SK-N-SH treated with all-trans-retinoic acid at 6 μM for 48 hours (cell line): ENCODE measurements at regions not wholly inside any gene's neighbourhood (a gene's known extent, or its start where the extent isn't known, plus 50 kb on each side); places are given as distances from the start of the nearest gene placed in this dataset.

Source experiments
- ATAC-seq: fragments of 200-7000 bp; cut with Tn5 transposase; 3 replicates; pipeline ENCODE4 v1.9.1; 2020; ENCODE audit warnings: mild to moderate bottlenecking, moderate library complexity
- ARNTL ChIP-seq: fragments of 450-650 bp; formaldehyde crosslinking; IDR thresholded peaks from 2 replicates; pipeline ENCODE4 v1.5.0; 2020; ENCODE audit warnings: low read depth, mild to moderate bottlenecking, moderate library complexity, borderline replicate concordance
- BACH2 ChIP-seq: fragments of 250-450 bp; sonication (Bioruptor Pico); IDR thresholded peaks from 2 replicates; pipeline ENCODE4 v1.9.0; 2021; ENCODE audit warnings: mild to moderate bottlenecking, borderline replicate concordance
- CSDC2 ChIP-seq: fragments of 250-450 bp; sonication (Bioruptor Pico); IDR thresholded peaks from 2 replicates; pipeline ENCODE4 v1.5.0; 2020; ENCODE audit warnings: mild to moderate bottlenecking, moderate library complexity
- ESRRG ChIP-seq: fragments of 250-450 bp; sonication (Bioruptor Pico); IDR thresholded peaks from 2 replicates; pipeline ENCODE4 v1.6.1; 2021; ENCODE audit warnings: mild to moderate bottlenecking
- GLIS3 ChIP-seq: fragments of 250-450 bp; sonication (Bioruptor Pico); IDR thresholded peaks from 2 replicates; pipeline ENCODE4 v1.5.0; 2020; ENCODE audit warnings: mild to moderate bottlenecking, moderate library complexity
- ISL1 ChIP-seq: fragments of 250-450 bp; sonication (Bioruptor Pico); IDR thresholded peaks from 2 replicates; pipeline ENCODE4 v2.1.2; 2022; ENCODE audit warnings: mild to moderate bottlenecking, moderate library complexity
- OSR1 ChIP-seq: fragments of 250-450 bp; sonication (Bioruptor Pico); IDR thresholded peaks from 2 replicates; pipeline ENCODE4 v1.8.0; 2022; ENCODE audit warnings: moderate library complexity, mild to moderate bottlenecking, inconsistent platforms
- PPARA ChIP-seq: fragments of 250-450 bp; sonication (Bioruptor Pico); IDR thresholded peaks from 2 replicates; pipeline ENCODE4 v1.5.0; 2020; ENCODE audit warnings: mild to moderate bottlenecking, borderline replicate concordance
- SNAI2 ChIP-seq: fragments of 250-450 bp; sonication (Bioruptor Pico); IDR thresholded peaks from 2 replicates; pipeline ENCODE4 v1.5.0; 2020; ENCODE audit warnings: mild to moderate bottlenecking, moderate library complexity
- TCF4 ChIP-seq: fragments of 250-450 bp; sonication (Bioruptor Pico); IDR thresholded peaks from 2 replicates; pipeline ENCODE4 v1.8.0; 2021; ENCODE audit warnings: mild to moderate bottlenecking, moderate library complexity, borderline replicate concordance
- TOX ChIP-seq: fragments of 250-450 bp; sonication (Bioruptor Pico); IDR thresholded peaks from 2 replicates; pipeline ENCODE4 v1.8.0; 2021; ENCODE audit warnings: mild to moderate bottlenecking, moderate library complexity, borderline replicate concordance
- ZFP3 ChIP-seq: fragments of 250-450 bp; sonication (Bioruptor Pico); IDR thresholded peaks from 2 replicates; pipeline ENCODE4 v1.5.0; 2020; ENCODE audit warnings: mild to moderate bottlenecking, moderate library complexity
- ZFP30 ChIP-seq: fragments of 450-650 bp; formaldehyde crosslinking; IDR thresholded peaks from 2 replicates; pipeline ENCODE4 v1.5.0; 2022; ENCODE audit warnings: mild to moderate bottlenecking, moderate library complexity
- ZNF565 ChIP-seq: fragments of 450-650 bp; formaldehyde crosslinking; conservative IDR thresholded peaks from 2 replicates; pipeline ENCODE4 v1.5.0; 2020; ENCODE audit warnings: low read depth, mild to moderate bottlenecking, moderate library complexity
- ZNF70 ChIP-seq: fragments of 450-650 bp; formaldehyde crosslinking; IDR thresholded peaks from 2 replicates; pipeline ENCODE4 v1.5.0; 2020; ENCODE audit warnings: mild to moderate bottlenecking, moderate library complexity
- ZNF8 ChIP-seq: fragments of 450-650 bp; formaldehyde crosslinking; IDR thresholded peaks from 2 replicates; pipeline ENCODE4 v1.5.0; 2020; ENCODE audit warnings: mild to moderate bottlenecking, moderate library complexity
- TF ChIP-seq, protein P1 (sequence below): fragments of 250-450 bp; sonication (Bioruptor Pico); IDR thresholded peaks from 2 replicates; pipeline ENCODE4 v1.5.1; 2021; ENCODE audit warnings: mild to moderate bottlenecking, moderate library complexity
- TF ChIP-seq, protein P2 (sequence below): fragments of 250-450 bp; sonication (Bioruptor Pico); IDR thresholded peaks from 2 replicates; pipeline ENCODE4 v1.8.0; 2020; ENCODE audit warnings: mild to moderate bottlenecking, moderate library complexity, borderline replicate concordance
- TF ChIP-seq, protein P3 (sequence below): fragments of 250-450 bp; sonication (Bioruptor Pico); IDR thresholded peaks from 2 replicates; pipeline ENCODE4 v1.5.0; 2020; ENCODE audit warnings: mild to moderate bottlenecking, moderate library complexity
- TF ChIP-seq, protein P4 (sequence below): fragments of 250-450 bp; sonication (Bioruptor Pico); IDR thresholded peaks from 2 replicates; pipeline ENCODE4 v1.5.1; 2020; ENCODE audit warnings: low read depth, mild to moderate bottlenecking, moderate library complexity
- TF ChIP-seq, protein P5 (sequence below): fragments of 250-450 bp; sonication (Bioruptor Pico); IDR thresholded peaks from 2 replicates; pipeline ENCODE4 v1.8.0; 2021; ENCODE audit warnings: low read depth, mild to moderate bottlenecking, moderate library complexity, borderline replicate concordance

DNA sequence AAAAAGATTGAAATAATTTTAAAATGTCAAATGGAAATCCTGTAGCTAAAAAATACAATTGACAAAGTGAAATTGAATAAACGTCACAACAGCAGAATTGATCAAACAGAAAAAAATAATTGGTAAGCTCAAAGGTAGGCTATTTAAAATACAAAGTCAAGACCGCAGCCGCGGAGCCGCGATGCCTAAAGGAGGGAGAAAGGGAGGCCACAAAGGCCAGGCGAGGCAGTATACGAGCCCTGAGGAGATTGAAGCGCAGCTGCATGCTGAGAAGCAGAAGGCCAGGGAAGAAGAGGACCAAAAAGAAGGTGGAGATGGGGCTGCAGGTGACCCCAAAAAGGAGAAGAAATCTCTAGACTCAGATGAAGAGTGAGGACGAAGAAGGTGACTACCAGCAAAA lies 1068.5 kb upstream of the COX7C start:
- no peak for ATAC-seq
- TF ChIP-seq, protein P1, sequence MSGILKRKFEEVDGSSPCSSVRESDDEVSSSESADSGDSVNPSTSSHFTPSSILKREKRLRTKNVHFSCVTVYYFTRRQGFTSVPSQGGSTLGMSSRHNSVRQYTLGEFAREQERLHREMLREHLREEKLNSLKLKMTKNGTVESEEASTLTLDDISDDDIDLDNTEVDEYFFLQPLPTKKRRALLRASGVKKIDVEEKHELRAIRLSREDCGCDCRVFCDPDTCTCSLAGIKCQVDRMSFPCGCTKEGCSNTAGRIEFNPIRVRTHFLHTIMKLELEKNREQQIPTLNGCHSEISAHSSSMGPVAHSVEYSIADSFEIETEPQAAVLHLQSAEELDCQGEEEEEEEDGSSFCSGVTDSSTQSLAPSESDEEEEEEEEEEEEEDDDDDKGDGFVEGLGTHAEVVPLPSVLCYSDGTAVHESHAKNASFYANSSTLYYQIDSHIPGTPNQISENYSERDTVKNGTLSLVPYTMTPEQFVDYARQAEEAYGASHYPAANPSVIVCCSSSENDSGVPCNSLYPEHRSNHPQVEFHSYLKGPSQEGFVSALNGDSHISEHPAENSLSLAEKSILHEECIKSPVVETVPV (CRISPR knock-in tag), result no peak
- TF ChIP-seq, protein P2, sequence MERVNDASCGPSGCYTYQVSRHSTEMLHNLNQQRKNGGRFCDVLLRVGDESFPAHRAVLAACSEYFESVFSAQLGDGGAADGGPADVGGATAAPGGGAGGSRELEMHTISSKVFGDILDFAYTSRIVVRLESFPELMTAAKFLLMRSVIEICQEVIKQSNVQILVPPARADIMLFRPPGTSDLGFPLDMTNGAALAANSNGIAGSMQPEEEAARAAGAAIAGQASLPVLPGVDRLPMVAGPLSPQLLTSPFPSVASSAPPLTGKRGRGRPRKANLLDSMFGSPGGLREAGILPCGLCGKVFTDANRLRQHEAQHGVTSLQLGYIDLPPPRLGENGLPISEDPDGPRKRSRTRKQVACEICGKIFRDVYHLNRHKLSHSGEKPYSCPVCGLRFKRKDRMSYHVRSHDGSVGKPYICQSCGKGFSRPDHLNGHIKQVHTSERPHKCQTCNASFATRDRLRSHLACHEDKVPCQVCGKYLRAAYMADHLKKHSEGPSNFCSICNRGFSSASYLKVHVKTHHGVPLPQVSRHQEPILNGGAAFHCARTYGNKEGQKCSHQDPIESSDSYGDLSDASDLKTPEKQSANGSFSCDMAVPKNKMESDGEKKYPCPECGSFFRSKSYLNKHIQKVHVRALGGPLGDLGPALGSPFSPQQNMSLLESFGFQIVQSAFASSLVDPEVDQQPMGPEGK, result no peak
- TF ChIP-seq TOX (no peak), PPARA (no peak), ZNF565 (no peak), ZFP3 (CRISPR knock-in tag) (no peak), CSDC2 (CRISPR knock-in tag) (no peak), ZNF70 (CRISPR knock-in tag) (no peak), ZNF8 (CRISPR knock-in tag) (no peak), TCF4 (CRISPR knock-in tag) (no peak)
- TF ChIP-seq, protein P3, sequence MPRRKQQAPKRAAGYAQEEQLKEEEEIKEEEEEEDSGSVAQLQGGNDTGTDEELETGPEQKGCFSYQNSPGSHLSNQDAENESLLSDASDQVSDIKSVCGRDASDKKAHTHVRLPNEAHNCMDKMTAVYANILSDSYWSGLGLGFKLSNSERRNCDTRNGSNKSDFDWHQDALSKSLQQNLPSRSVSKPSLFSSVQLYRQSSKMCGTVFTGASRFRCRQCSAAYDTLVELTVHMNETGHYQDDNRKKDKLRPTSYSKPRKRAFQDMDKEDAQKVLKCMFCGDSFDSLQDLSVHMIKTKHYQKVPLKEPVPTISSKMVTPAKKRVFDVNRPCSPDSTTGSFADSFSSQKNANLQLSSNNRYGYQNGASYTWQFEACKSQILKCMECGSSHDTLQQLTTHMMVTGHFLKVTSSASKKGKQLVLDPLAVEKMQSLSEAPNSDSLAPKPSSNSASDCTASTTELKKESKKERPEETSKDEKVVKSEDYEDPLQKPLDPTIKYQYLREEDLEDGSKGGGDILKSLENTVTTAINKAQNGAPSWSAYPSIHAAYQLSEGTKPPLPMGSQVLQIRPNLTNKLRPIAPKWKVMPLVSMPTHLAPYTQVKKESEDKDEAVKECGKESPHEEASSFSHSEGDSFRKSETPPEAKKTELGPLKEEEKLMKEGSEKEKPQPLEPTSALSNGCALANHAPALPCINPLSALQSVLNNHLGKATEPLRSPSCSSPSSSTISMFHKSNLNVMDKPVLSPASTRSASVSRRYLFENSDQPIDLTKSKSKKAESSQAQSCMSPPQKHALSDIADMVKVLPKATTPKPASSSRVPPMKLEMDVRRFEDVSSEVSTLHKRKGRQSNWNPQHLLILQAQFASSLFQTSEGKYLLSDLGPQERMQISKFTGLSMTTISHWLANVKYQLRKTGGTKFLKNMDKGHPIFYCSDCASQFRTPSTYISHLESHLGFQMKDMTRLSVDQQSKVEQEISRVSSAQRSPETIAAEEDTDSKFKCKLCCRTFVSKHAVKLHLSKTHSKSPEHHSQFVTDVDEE (CRISPR knock-in tag), result no peak
- TF ChIP-seq, protein P4, sequence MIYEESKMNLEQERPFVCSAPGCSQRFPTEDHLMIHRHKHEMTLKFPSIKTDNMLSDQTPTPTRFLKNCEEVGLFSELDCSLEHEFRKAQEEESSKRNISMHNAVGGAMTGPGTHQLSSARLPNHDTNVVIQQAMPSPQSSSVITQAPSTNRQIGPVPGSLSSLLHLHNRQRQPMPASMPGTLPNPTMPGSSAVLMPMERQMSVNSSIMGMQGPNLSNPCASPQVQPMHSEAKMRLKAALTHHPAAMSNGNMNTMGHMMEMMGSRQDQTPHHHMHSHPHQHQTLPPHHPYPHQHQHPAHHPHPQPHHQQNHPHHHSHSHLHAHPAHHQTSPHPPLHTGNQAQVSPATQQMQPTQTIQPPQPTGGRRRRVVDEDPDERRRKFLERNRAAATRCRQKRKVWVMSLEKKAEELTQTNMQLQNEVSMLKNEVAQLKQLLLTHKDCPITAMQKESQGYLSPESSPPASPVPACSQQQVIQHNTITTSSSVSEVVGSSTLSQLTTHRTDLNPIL (CRISPR knock-in tag), result no peak

DNA sequence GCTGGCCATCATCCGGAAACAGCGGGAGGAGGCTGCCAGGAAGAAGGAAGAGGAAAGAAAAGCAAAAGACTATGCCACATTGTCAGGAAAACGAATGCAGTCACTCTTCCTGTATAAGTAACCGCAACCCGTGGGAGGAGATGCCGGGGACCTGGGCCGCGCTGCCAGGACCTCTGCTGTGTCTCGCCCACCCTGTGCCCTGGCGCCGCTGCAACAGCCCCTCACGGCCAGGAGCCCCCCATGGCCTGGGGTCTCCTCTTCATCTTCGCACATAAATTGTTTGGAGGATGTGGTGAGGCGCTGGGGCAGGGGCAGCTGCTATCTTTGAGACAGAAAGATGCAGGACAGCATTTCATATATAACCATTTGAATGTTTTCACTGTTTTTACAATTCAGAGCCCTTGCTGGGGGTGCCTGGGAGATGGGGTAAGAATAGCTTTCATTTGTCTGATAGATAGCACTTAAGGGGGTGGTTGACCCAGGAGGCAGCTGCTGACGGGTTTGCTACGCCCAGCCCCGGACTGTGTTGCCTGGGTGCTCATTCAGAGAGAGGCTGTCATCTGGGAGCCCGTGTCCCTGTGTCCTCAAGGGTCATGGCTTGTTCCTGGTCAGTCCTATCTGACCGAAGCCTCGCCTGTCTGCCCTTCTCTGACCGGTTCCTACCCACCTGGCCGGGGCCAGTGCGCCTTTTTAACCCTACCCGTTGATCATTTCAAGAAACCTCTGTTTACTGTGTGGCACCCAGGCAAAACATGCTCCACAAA lies 1067.7 kb upstream of the COX7C start:
- no peak for ATAC-seq
- TF ChIP-seq, protein P5, sequence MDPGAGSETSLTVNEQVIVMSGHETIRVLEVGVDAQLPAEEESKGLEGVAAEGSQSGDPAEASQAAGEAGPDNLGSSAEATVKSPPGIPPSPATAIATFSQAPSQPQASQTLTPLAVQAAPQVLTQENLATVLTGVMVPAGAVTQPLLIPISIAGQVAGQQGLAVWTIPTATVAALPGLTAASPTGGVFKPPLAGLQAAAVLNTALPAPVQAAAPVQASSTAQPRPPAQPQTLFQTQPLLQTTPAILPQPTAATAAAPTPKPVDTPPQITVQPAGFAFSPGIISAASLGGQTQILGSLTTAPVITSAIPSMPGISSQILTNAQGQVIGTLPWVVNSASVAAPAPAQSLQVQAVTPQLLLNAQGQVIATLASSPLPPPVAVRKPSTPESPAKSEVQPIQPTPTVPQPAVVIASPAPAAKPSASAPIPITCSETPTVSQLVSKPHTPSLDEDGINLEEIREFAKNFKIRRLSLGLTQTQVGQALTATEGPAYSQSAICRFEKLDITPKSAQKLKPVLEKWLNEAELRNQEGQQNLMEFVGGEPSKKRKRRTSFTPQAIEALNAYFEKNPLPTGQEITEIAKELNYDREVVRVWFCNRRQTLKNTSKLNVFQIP (CRISPR knock-in tag), result no peak
- TF ChIP-seq CSDC2 (CRISPR knock-in tag) (no peak), ZNF8 (CRISPR knock-in tag) (no peak), PPARA (no peak), ZNF70 (CRISPR knock-in tag) (no peak), OSR1 (CRISPR knock-in tag) (no peak), TOX (no peak)

DNA sequence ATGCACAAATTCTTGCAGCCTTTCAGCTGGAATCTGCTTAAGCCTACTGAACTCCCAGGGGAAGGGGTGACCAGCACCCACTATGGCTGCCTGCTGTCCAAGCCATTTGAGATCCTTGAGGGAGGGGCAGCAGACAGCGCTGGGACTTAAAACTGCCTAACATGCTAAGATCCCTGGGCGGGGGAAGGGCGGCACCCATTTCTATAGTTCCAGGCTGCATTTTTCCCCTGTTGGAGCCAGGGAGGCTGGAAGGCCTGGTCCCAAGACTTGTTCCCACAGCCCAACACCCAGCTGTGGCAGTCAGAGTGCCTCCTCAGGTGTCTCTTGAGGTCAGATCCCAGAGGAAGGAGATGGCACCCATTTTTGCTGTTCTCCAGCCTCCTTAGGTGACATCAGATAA lies 1061.3 kb upstream of the COX7C start:
- no peak for ATAC-seq
- TF ChIP-seq ARNTL (no peak), CSDC2 (CRISPR knock-in tag) (no peak), OSR1 (CRISPR knock-in tag) (no peak), GLIS3 (CRISPR knock-in tag) (no peak), ZNF565 (no peak), ZNF8 (CRISPR knock-in tag) (no peak), TOX (no peak), BACH2 (CRISPR knock-in tag) (no peak), TCF4 (CRISPR knock-in tag) (no peak), PPARA (no peak), ESRRG (no peak), ZFP30 (CRISPR knock-in tag) (no peak), ISL1 (CRISPR knock-in tag) (no peak), ZNF70 (CRISPR knock-in tag) (no peak), SNAI2 (no peak)
- TF ChIP-seq, protein P2, result no peak
- TF ChIP-seq, protein P1 (CRISPR knock-in tag), result no peak
- TF ChIP-seq, protein P5 (CRISPR knock-in tag), result no peak
